Transverse colon (tissue), 3 donors: ENCODE measurements at regions not wholly inside any gene's neighbourhood (a gene's known extent, or its start where the extent isn't known, plus 50 kb on each side); places are given as distances from the start of the nearest gene placed in this dataset.

Experiments used
- POLR2A ChIP-seq: fragments of 450-650 bp; IDR thresholded peaks from one replicate; pipeline ENCODE4 v1.6.1; 2016; ENCODE audit warnings: antibody characterized with exemption, mild to moderate bottlenecking, moderate library complexity
- TF ChIP-seq, protein P1 (sequence below), 5 experiments: fragments of 200-600 bp in 3 of 5; fragments of 450-650 bp in 2 of 5; sonication (generic) in 3 of 5; IDR thresholded peaks; 1 replicate in 2 of 5; 2 replicates in 3 of 5; pipeline ENCODE4 v1.5.1; 2016 to 2017; ENCODE audit warnings: antibody characterized with exemption in 5 of 5, inconsistent platforms in 3 of 5, mild to moderate bottlenecking in 2 of 5, moderate library complexity in 1 of 5

GRCh38 chr21:15191342-15191741 is 126.5 kb upstream of the NRIP1 start:
- TF ChIP-seq, protein P1, sequence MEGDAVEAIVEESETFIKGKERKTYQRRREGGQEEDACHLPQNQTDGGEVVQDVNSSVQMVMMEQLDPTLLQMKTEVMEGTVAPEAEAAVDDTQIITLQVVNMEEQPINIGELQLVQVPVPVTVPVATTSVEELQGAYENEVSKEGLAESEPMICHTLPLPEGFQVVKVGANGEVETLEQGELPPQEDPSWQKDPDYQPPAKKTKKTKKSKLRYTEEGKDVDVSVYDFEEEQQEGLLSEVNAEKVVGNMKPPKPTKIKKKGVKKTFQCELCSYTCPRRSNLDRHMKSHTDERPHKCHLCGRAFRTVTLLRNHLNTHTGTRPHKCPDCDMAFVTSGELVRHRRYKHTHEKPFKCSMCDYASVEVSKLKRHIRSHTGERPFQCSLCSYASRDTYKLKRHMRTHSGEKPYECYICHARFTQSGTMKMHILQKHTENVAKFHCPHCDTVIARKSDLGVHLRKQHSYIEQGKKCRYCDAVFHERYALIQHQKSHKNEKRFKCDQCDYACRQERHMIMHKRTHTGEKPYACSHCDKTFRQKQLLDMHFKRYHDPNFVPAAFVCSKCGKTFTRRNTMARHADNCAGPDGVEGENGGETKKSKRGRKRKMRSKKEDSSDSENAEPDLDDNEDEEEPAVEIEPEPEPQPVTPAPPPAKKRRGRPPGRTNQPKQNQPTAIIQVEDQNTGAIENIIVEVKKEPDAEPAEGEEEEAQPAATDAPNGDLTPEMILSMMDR (IDR thresholded peaks at IDR 0.05): no peak
- no peak for TF ChIP-seq POLR2A
